BLaER1 treated with 17β-estradiol and CSF1 and Interleukin-3, amounts not matched to agents 10 nM and 100 nM (cell line): ENCODE measurements at regions not wholly inside any gene's neighbourhood (a gene's known extent, or its start where the extent isn't known, plus 50 kb on each side); places are given as distances from the start of the nearest gene placed in this dataset.

Source experiments
- H3K27ac ChIP-seq, 11 experiments: shearing (Covaris generic); formaldehyde crosslinking; 2 replicates each; pipeline ENCODE4 v1.8.1; 2022
- H3K27me3 ChIP-seq, 11 experiments: shearing (Covaris generic); formaldehyde crosslinking; 2 replicates each; pipeline ENCODE4 v1.8.1; 2022
- H3K36me3 ChIP-seq, 11 experiments: shearing (Covaris generic); formaldehyde crosslinking; 2 replicates each; pipeline ENCODE4 v1.8.1; 2022
- H3K4me1 ChIP-seq, 10 experiments: shearing (Covaris generic); formaldehyde crosslinking; 2 replicates each; pipeline ENCODE4 v1.8.1; 2022
- H3K4me2 ChIP-seq, 11 experiments: shearing (Covaris generic); formaldehyde crosslinking; 2 replicates each; pipeline ENCODE4 v1.8.1; 2022
- H3K4me3 ChIP-seq, 10 experiments: shearing (Covaris generic); formaldehyde crosslinking; 2 replicates each; pipeline ENCODE4 v1.8.1; 2022
- H3K9ac ChIP-seq, 11 experiments: shearing (Covaris generic); formaldehyde crosslinking; 2 replicates each; pipeline ENCODE4 v1.8.1; 2022
- H3K9me3 ChIP-seq, 11 experiments: shearing (Covaris generic); formaldehyde crosslinking; replicated peaks in 1 of 11; 2 replicates each; pipeline ENCODE4 v1.8.1; 2022
- H4K20me1 ChIP-seq, 11 experiments: shearing (Covaris generic); formaldehyde crosslinking; 2 replicates each; pipeline ENCODE4 v1.8.1; 2022
- Cebpa-rat ChIP-seq, 11 experiments: shearing (Covaris generic); IDR thresholded peaks; 2 replicates each; pipeline ENCODE4 v1.8.1; 2022

DNA sequence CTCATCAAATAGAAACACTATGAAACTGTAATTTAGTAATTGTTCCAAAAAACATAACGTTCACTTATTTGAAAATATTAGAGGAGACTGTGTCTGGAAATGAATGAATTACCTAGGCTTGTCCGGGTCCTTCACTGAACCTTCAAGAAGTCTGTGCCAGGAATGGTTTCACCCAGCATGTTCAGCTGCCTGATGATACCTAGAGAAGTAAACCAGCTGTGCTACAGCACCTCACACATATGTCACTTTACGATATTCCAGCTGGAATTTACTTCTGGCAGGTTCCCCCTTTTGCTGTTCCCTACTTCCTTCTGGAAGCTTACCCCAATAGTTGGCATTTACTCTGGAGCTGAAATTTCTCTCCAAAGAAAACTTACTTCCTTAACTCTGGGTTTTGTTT, 906.5 kb downstream of the FAT4 start:
- no peaks in the 10 kb centered on the region for H3K36me3 ChIP-seq
- H3K27ac ChIP-seq, result no peak overlapping the region

DNA sequence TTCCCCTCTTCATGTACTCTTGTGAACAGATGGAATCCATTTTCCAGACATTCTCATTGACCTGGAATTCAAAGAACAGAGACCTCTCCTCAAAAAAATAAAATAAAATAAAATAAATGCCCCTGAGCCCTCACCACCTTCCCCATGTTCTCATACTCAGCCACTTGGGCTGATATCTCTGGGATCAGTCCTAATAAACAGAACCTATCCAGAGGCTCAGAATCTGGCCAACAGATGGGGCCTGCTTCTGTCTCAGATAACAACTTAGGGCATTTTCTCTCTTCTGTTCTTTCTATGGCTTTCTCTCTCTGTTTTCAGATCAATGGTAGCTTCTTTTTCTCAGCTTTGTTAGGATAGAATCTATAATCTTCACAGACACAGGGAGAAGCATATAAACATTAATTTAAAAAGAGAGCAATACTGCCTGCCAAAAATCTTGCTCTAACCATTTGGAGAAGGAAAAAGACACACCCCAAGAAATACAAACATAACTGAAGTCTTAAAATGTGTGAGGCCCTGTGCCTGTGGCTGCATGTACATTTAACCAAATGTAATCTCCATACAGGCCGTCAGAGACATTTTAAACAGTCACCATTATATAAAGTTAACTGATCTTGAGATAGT, 907.1 kb downstream of the FAT4 start:
- peaks cover 0 to 13% (median 0%) of the 10 kb centered on the region in 10 experiments; a peak in 4 of 20 replicates for H3K4me1 ChIP-seq

More for the DNA sequence above, 906.5 kb downstream of the FAT4 start:
- Histone ChIP-seq H3K9ac (no peak overlapping the region), H3K4me1 (peaks cover 0 to 18% (median 0%) of the 10 kb centered on the region in 10 experiments; a peak in 4 of 20 replicates), H3K27me3 (no peaks in the 10 kb centered on the region), H3K4me3 (no peak overlapping the region), H3K4me2 (no peak overlapping the region), H3K9me3 (no peaks in the 10 kb centered on the region), H4K20me1 (no peaks in the 10 kb centered on the region)
- no peak for TF ChIP-seq Cebpa-rat (IDR thresholded peaks at IDR 0.05)

GRCh38 chr4:126223784-126224407, 909.1 kb downstream of the FAT4 start:
- Histone ChIP-seq H3K4me3 (no peak overlapping the region), H3K4me1 (no peaks in the 10 kb centered on the region), H3K9me3 (no peaks in the 10 kb centered on the region), H3K27ac (no peak overlapping the region), H3K27me3 (no peaks in the 10 kb centered on the region), H3K9ac (no peak overlapping the region), H4K20me1 (no peaks in the 10 kb centered on the region), H3K4me2 (no peak overlapping the region), H3K36me3 (no peaks in the 10 kb centered on the region)
- no peak for TF ChIP-seq Cebpa-rat (IDR thresholded peaks at IDR 0.05)

More for the DNA sequence above, 907.1 kb downstream of the FAT4 start:
- H3K36me3 ChIP-seq, result no peaks in the 10 kb centered on the region
- H3K27ac ChIP-seq, result no peak overlapping the region
- H3K4me2 ChIP-seq, result no peak overlapping the region
- H3K27me3 ChIP-seq, result no peaks in the 10 kb centered on the region
- H3K4me3 ChIP-seq, result no peak overlapping the region
- H3K9ac ChIP-seq, result no peak overlapping the region
- H4K20me1 ChIP-seq, result no peaks in the 10 kb centered on the region
- no peak for TF ChIP-seq Cebpa-rat (IDR thresholded peaks at IDR 0.05)
- no peaks in the 10 kb centered on the region for H3K9me3 ChIP-seq

- no peak for TF ChIP-seq Cebpa-rat (IDR thresholded peaks at IDR 0.05)
- Histone ChIP-seq H3K4me2 (no peak overlapping the region), H3K9ac (no peak overlapping the region), H3K27ac (no peak overlapping the region), H3K9me3 (no peaks in the 10 kb centered on the region), H3K36me3 (no peaks in the 10 kb centered on the region), H3K27me3 (no peaks in the 10 kb centered on the region), H3K4me1 (no peaks in the 10 kb centered on the region), H4K20me1 (no peaks in the 10 kb centered on the region), H3K4me3 (no peak overlapping the region)
These were observed 912.7 kb downstream of the FAT4 start for GRCh38 chr4:126227428-126227827.

- Histone ChIP-seq H4K20me1 (no peaks in the 10 kb centered on the region), H3K9ac (no peak overlapping the region), H3K36me3 (no peaks in the 10 kb centered on the region), H3K4me2 (no peak overlapping the region), H3K27me3 (no peaks in the 10 kb centered on the region), H3K4me1 (no peaks in the 10 kb centered on the region), H3K27ac (no peak overlapping the region), H3K9me3 (peaks cover 0 to 8% (median 0%) of the 10 kb centered on the region in 11 experiments; a peak in 3 of 22 replicates), H3K4me3 (no peak overlapping the region)
- no peak for TF ChIP-seq Cebpa-rat (IDR thresholded peaks at IDR 0.05)
These were observed 915.5 kb downstream of the FAT4 start for GRCh38 chr4:126230269-126230668.

GRCh38 chr4:126233483-126233882, 918.7 kb downstream of the FAT4 start:
- Histone ChIP-seq H3K36me3 (no peaks in the 10 kb centered on the region), H3K9ac (no peak overlapping the region), H3K4me2 (no peak overlapping the region), H3K27me3 (no peaks in the 10 kb centered on the region), H3K4me3 (no peak overlapping the region), H3K9me3 (peaks cover 0 to 15% (median 0%) of the 10 kb centered on the region in 11 experiments; a peak in 8 of 22 replicates), H4K20me1 (no peaks in the 10 kb centered on the region), H3K27ac (no peak overlapping the region), H3K4me1 (no peaks in the 10 kb centered on the region)
- no peak for TF ChIP-seq Cebpa-rat (IDR thresholded peaks at IDR 0.05)

GRCh38 chr4:126238013-126238412, 923.3 kb downstream of the FAT4 start:
- TF ChIP-seq Cebpa-rat (IDR thresholded peaks at IDR 0.05), result no peak
- Histone ChIP-seq H3K9me3 (peaks cover 0 to 15% (median 0%) of the 10 kb centered on the region in 11 experiments; a peak in 8 of 22 replicates), H4K20me1 (no peaks in the 10 kb centered on the region), H3K27ac (no peak overlapping the region), H3K4me1 (no peaks in the 10 kb centered on the region), H3K36me3 (no peaks in the 10 kb centered on the region), H3K9ac (no peak overlapping the region), H3K27me3 (no peaks in the 10 kb centered on the region), H3K4me3 (no peak overlapping the region), H3K4me2 (no peak overlapping the region)

DNA sequence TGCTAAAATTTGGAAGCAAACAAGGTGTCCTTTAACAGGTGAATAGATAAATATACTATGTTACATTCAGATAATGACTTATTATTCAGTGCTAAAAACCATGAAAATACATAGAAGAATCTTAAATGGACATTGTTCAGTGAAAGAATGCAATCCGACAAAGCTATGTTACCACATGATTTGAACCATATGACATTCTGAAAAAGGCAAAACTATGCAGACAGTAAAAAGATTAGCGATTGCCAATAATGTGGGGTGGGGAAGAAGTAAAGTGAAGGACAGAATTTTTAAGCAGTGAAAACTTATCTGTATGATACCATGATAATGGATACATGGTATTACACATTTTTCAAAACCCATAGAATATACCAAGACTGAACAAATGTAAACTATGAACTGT, 926.9 kb downstream of the FAT4 start:
- H3K4me2 ChIP-seq, result no peak overlapping the region
- H3K27me3 ChIP-seq, result no peaks in the 10 kb centered on the region
- H3K4me1 ChIP-seq, result no peaks in the 10 kb centered on the region
- H3K27ac ChIP-seq, result no peak overlapping the region
- no peaks in the 10 kb centered on the region for H3K36me3 ChIP-seq
- no peak overlapping the region for H3K9ac ChIP-seq
- TF ChIP-seq Cebpa-rat (IDR thresholded peaks at IDR 0.05), result no peak
- H3K4me3 ChIP-seq, result no peak overlapping the region
- no peaks in the 10 kb centered on the region for H4K20me1 ChIP-seq
- H3K9me3 ChIP-seq, result peaks cover 0 to 4% (median 0%) of the 10 kb centered on the region in 11 experiments; a peak in 1 of 22 replicates

DNA sequence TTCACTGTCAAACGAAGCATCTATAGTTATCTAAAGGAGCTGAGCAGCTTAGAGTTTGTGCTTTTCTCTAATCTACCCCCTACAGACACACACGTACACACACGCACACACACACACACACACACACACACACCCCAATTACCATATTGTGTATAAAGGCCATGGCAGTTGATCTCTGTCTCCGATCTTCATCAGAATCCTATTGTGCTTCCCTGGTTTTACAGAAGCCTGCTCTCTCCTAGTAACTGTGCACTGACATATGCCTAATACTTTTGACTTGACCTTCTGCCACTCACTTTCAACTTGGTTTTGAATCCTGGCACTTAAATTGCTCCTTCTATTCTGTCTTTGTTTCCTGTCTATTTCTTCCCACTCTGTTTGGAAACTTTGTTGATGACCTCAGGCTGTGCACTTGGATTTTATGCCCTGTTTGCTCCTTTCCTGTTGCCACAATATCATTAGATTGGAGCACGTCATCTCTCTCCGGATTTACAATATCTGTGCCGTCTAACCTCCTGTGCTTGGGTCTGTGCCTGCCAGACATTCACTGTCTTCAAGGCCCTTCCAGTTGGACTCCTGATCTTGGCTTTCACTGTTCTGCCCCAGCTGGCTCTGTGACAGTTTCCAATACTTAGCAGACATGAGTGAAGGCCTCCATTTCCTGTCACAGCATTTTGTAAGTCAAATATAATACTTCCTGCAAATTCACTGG, 928.1 kb downstream of the FAT4 start:
- no peak for TF ChIP-seq Cebpa-rat (IDR thresholded peaks at IDR 0.05)
- H4K20me1 ChIP-seq, result no peaks in the 10 kb centered on the region
- H3K27me3 ChIP-seq, result no peaks in the 10 kb centered on the region
- H3K9me3 ChIP-seq, result peaks cover 0 to 4% (median 0%) of the 10 kb centered on the region in 11 experiments; a peak in 1 of 22 replicates
- no peak overlapping the region for H3K4me2 ChIP-seq
- no peak overlapping the region for H3K4me3 ChIP-seq
- H3K36me3 ChIP-seq, result no peaks in the 10 kb centered on the region
- H3K4me1 ChIP-seq, result no peaks in the 10 kb centered on the region
- H3K9ac ChIP-seq, result no peak overlapping the region
- H3K27ac ChIP-seq, result no peak overlapping the region
